ENCODE measurements at regions not wholly inside any gene's neighbourhood (a gene's known extent, or its start where the extent isn't known, plus 50 kb on each side); places are given as distances from the start of the nearest gene placed in this dataset.

- peaks cover 54% of the 10 kb centered on the region for H3K9me3 Mint-ChIP-seq
- H3K4me1 Mint-ChIP-seq: no peaks in the 10 kb centered on the region
- DNase-seq (ENCODE audit: low spot score in 2 of 2, unreplicated experiment in 2 of 2): no peak
Observed at GRCh38 chr22:12697441-12697840, 2830.6 kb upstream of the OR11H1 start.

More at GRCh38 chr22:12697441-12697840, 2830.6 kb upstream of the OR11H1 start:
- no peak for TF ChIP-seq CTCF (IDR thresholded peaks at IDR 0.05; ENCODE audit: unreplicated experiment)
- Mint-ChIP-seq H3K4me3 (no peak overlapping the region), H3K27ac (no peak overlapping the region), H3K36me3 (no peaks in the 10 kb centered on the region), H3K27me3 (ENCODE audit: low read depth) (no peaks in the 10 kb centered on the region)

All from mesothelial cell of epicardium (in vitro differentiated cells).